Omental fat pad (tissue), 3 donors: ENCODE measurements at regions not wholly inside any gene's neighbourhood (a gene's known extent, or its start where the extent isn't known, plus 50 kb on each side); places are given as distances from the start of the nearest gene placed in this dataset.

Experiments
- ATAC-seq: fragments of 150-250 bp; one replicate; pipeline ENCODE4 v1.9.1; 2016; ENCODE audit warnings: mild to moderate bottlenecking, moderate library complexity; ENCODE audit not compliant: low FRiP score
- DNase-seq: peaks from one replicate; pipeline ENCODE4 v3.0.0-alpha.2; 2019; ENCODE audit warnings: low spot score
- TF ChIP-seq, protein P1 (sequence below), 3 donors: fragments of 450-650 bp; IDR thresholded peaks; one replicate each; pipeline ENCODE4 v1.5.1; 2016 to 2017; ENCODE audit warnings: antibody characterized with exemption in 3 of 3, mild to moderate bottlenecking in 3 of 3, moderate library complexity in 2 of 3

DNA sequence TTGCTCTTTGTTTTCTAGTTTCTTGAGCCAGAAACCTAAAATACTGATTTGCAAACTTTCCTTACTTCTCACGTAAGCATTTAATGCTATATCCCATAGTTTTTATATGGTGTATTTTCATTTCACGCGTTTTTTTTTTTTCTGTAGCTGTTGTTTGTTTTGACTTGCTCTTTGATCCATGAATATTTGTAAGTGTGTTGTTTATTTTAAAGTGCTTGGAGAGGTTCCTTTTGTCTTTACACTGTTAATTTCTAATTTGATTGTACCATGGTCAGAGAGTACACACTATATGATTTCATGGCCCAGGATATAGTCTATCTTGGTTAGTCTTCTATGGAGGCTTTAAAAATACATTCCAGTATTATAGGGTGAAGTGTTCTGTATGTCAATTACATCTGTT lies 84.8 kb upstream of the RNF217 start:
- ATAC-seq, result no peak
- no peak for DNase-seq
- TF ChIP-seq, protein P1, sequence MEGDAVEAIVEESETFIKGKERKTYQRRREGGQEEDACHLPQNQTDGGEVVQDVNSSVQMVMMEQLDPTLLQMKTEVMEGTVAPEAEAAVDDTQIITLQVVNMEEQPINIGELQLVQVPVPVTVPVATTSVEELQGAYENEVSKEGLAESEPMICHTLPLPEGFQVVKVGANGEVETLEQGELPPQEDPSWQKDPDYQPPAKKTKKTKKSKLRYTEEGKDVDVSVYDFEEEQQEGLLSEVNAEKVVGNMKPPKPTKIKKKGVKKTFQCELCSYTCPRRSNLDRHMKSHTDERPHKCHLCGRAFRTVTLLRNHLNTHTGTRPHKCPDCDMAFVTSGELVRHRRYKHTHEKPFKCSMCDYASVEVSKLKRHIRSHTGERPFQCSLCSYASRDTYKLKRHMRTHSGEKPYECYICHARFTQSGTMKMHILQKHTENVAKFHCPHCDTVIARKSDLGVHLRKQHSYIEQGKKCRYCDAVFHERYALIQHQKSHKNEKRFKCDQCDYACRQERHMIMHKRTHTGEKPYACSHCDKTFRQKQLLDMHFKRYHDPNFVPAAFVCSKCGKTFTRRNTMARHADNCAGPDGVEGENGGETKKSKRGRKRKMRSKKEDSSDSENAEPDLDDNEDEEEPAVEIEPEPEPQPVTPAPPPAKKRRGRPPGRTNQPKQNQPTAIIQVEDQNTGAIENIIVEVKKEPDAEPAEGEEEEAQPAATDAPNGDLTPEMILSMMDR (IDR thresholded peaks at IDR 0.05), result no peak

DNA sequence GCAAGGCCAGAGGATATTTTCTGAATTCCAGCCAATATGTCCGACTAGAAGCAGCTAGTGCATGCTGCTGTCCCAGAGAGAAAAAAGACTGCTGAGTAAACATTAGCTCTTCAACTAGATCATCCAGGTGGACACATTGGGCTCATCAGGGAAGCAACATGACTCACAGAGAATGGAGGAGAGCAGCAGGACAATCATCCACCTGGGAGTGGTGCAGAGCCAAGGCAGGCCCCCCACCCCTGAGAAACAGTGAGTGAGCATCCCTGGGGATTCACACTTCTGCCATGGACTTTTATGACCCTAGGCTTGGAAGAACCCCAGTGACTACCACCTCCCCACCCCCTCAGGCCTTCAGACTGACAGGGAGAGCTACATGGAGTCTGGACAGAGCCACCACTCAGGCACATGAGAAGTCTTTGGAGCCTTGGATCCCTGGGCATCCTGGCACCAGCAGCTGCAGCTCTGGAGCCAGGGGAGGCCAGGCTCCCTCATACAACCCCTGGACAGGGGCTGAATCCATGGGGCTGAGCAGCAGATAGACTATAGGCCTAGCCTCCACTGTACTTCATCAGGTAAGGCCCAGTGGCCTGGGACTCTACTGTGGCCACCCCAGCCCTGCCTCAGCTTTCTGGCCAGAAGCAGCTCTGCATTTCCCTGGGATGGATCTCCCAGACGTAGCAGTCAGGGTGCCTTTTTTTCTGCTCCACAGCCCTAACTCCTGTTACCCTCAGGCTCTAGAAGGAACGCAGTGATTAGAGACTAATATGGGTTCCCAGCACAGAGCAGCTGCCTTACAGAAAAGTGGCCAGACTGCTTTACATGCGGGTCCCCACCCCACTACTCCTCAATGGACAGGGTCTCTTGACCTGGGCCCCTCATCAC lies 82.9 kb upstream of the RNF217 start:
- DNase-seq, result no peak
- no peak for ATAC-seq
- TF ChIP-seq, protein P1 (IDR thresholded peaks at IDR 0.05), result no peak

DNA sequence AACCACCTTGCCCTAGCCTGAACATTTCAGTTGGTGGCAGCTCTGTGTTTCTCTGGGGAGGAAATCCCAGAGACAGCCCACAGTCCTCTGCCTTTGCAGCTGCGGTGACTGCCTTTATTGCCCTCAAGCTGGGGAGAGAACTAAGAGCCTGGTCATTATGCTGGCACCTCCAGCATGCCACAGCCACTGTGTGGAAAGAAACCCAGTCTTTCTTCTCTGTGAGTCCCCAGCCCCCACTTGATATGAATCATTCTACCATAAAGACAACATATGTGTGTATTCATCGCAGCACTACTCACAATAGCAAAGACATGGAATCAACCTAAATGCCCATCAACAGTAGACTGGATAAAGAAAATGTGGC lies 82.3 kb upstream of the RNF217 start:
- ATAC-seq, result no peak
- no peak for DNase-seq
- TF ChIP-seq, protein P1 (IDR thresholded peaks at IDR 0.05), result no peak

DNA sequence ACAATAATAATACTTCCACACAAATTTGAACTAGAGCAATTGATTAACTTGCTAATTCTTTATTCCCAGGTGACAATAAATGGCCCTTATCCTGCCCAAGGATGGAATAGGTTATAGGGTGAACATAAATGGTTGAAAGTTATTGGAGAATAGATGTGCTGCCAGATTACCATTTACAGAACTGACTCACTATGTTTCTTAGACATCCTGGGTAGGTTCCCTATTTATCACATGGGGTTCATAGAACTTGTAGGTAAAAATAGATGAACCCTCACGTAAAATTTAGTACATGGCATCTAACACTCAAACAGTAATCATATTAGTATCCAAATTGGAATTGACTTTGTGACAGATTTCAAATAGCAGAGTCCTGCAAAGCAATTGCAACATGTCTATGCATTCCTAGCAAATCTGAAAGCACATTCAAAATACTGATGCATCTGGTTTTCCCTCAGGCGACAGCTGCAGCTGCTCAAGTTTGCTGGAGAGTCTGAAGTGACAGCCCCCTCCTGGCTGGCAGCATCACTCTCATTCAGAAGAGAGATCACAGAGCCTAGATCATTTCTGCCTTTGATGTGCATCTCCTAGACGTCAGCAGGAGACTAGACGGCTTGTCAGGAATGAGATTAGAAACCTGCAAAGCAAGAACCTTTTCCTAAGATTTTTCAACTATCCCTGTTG lies 80.2 kb upstream of the RNF217 start:
- TF ChIP-seq, protein P1 (IDR thresholded peaks at IDR 0.05), result no peak
- ATAC-seq (no peak), DNase-seq (no peak)

DNA sequence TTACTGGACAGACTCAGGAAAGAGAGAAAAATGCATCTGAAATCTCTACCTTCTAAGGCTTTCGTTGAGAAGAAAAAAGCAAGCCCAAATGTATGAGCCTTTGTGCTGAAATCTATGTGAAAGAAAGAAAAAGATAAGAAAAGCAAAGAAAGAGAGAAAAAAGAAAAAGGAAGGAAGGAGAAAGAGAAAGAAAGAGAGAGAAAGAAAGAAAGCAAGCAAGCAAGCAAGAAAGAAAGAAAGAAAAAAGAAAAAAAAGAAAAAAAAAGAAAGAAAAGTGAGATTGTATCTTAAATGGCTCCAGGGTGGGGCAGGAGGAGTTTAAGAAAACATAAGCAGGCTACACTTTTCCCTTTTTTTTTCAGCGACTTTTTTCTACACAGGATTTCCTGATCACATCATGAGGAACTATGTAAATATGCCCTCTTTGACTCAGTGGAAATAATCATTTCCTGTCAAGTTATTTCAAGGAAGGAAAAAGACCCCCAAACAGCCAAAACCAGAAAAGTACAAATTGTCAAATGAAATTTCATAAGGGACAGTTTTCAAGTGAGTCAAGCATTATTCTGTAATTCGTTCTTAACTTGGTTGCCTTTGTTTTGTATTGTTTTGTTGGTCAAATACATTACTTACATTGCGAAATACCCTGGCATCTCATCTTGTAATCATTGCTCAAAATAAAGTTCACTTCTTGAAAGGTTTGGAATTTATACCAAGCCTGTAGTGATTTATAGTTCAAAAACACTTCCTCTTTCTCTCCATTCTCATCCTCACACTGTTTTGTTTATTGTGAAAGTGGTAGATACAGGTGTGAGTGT lies 79.5 kb upstream of the RNF217 start:
- DNase-seq, result no peak
- TF ChIP-seq, protein P1 (IDR thresholded peaks at IDR 0.05), result no peak
- ATAC-seq, result peak; percentile 47

DNA sequence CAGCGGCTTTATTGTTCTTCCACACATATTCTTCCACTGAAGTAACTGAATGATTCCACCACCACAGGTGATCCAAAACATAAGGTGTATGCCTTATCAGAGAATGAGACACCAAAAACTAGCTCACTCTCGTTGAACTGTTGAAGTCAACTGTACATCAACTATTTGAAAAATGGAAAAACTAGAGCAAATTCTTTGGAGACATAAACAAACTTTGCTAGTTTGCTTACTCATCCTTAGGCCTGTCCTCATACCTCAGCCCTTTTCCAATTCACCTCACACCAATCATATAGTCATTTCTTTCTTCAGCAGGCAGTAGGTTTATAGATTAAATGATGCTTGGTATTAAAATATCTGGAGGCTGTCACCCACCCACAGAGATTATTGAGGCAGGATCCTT lies 77.1 kb upstream of the RNF217 start:
- ATAC-seq (no peak), DNase-seq (no peak)
- TF ChIP-seq, protein P1 (IDR thresholded peaks at IDR 0.05), result no peak
